ENCODE measurements at regions not wholly inside any gene's neighbourhood (a gene's known extent, or its start where the extent isn't known, plus 50 kb on each side); places are given as distances from the start of the nearest gene placed in this dataset.

GRCh38 chr10:131692176-131692575 is 208.6 kb upstream of the PPP2R2D start:
- no peak for DNase-seq

GRCh38 chr10:131692686-131693334 is 208.0 kb upstream of the PPP2R2D start:
- no peaks in the 10 kb centered on the region for H3K4me1 Mint-ChIP-seq (ENCODE audit: low read depth)
- no peak for DNase-seq
- ATAC-seq: no peak
- H3K36me3 Mint-ChIP-seq (ENCODE audit: insufficient read depth): no peaks in the 10 kb centered on the region
- peaks cover 7% of the 10 kb centered on the region for H3K27me3 Mint-ChIP-seq (ENCODE audit: low read depth)
- no peak overlapping the region for H3K4me3 Mint-ChIP-seq
- no peaks in the 10 kb centered on the region for H3K9me3 Mint-ChIP-seq

More at GRCh38 chr10:131692176-131692575, 208.6 kb upstream of the PPP2R2D start:
- Mint-ChIP-seq H3K4me1 (ENCODE audit: low read depth) (no peaks in the 10 kb centered on the region), H3K4me3 (no peak overlapping the region), H3K36me3 (ENCODE audit: insufficient read depth) (no peaks in the 10 kb centered on the region), H3K27me3 (ENCODE audit: low read depth) (peaks cover 7% of the 10 kb centered on the region), H3K9me3 (no peaks in the 10 kb centered on the region)
- no peak for ATAC-seq

DNA sequence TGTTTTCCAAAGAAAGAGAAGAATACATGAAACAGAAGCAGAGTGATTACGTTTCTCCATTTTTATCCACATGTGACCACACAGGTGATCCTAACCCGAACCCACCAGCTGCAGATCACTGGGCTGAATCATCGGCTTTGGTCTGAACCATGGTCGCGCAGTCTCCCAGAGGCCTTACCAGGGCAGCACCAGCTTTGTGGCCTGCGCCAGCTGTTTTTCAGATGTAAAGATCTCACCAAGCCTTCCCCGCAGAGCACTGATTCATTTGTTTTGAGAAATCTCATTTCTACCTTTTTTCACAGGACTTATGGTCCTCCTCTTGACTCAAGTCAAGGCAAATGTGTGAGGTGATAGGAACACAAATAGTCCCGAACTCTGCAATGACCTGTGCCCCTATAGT is 207.0 kb upstream of the PPP2R2D start:
- ATAC-seq (no peak), DNase-seq (no peak)
- no peaks in the 10 kb centered on the region for H3K4me1 Mint-ChIP-seq (ENCODE audit: low read depth)

GRCh38 chr10:131694168-131694780 is 206.5 kb upstream of the PPP2R2D start:
- no peaks in the 10 kb centered on the region for H3K9me3 Mint-ChIP-seq
- H3K4me1 Mint-ChIP-seq (ENCODE audit: low read depth): no peaks in the 10 kb centered on the region
- no peak for ATAC-seq
- no peak overlapping the region for H3K4me3 Mint-ChIP-seq
- DNase-seq: no peak
- no peaks in the 10 kb centered on the region for H3K36me3 Mint-ChIP-seq (ENCODE audit: insufficient read depth)
- H3K27me3 Mint-ChIP-seq (ENCODE audit: low read depth): peaks cover 7% of the 10 kb centered on the region

More for the DNA sequence above, 207.0 kb upstream of the PPP2R2D start:
- Mint-ChIP-seq H3K36me3 (ENCODE audit: insufficient read depth) (no peaks in the 10 kb centered on the region), H3K9me3 (no peaks in the 10 kb centered on the region), H3K4me3 (no peak overlapping the region), H3K27me3 (ENCODE audit: low read depth) (peaks cover 7% of the 10 kb centered on the region)

DNA sequence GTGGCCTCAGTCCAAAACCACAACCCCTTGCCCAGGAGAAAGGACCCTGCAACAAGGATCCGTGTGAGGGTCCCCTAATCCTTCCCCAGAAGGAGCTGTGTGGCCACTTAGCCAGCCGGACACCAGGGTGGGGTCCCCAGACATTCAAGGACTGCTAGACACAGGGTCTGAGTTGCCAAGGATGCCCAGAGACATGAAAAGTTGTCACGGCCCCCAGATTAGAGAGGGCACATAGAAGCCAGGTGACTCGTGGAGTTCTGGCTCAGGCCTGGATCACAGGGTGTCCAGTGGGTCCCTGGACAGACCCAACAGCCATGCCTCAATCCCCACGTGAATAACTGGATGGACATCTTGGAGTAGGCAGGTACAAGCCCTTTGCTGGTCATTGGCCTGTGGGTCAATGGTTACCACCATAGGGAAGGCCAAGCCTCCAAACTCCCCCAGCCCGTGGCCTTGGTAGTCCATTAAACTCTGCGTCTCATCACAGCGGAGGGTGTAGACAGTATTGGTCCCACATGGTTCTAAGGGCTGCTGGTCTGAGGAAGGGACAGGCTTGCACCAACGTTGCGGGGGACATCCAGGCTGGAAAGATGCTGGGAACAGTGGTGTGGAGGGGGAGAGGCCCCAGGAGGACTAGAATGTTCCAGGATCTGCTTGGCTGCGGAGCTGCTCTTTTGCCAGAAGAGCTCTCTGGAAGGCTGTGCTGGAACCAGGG is 205.9 kb upstream of the PPP2R2D start:
- ATAC-seq: no peak
- no peaks in the 10 kb centered on the region for H3K9me3 Mint-ChIP-seq
- no peaks in the 10 kb centered on the region for H3K4me1 Mint-ChIP-seq (ENCODE audit: low read depth)
- no peak overlapping the region for H3K4me3 Mint-ChIP-seq
- no peak for DNase-seq
- no peaks in the 10 kb centered on the region for H3K36me3 Mint-ChIP-seq (ENCODE audit: insufficient read depth)
- peaks cover 7% of the 10 kb centered on the region for H3K27me3 Mint-ChIP-seq (ENCODE audit: low read depth)

DNA sequence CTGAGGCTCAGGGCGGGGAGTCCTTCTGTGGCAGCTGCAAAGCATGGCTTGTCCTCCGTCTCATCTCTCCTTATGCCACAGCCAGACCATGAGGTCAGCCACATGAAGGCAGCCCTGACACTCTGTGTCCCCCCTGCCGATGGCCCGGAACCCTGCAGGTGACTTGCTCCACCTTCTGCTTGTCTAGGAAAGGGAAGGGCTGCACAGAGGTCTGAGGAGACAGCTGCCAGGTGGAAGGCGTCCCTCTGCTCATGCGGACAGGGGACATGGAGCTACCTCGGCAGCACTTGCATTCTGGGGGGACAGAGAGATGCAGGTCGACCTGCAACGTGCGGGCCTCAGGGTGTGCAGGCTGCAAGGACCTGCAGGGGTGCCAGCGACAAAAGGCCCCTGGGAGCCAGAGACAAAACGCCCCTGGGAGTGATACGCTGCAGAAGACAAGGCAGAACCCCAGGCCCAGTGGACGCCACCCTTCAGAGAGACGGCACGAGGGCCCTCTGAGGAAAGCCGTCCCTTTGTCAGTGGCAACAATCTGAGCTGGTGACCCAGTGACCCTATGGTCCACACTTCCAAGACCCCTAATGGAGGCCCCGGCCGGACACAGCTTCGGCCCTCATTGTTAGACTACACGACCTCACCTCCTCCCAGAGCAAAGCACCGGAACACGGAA is 205.2 kb upstream of the PPP2R2D start:
- no peaks in the 10 kb centered on the region for H3K9me3 Mint-ChIP-seq
- ATAC-seq: no peak
- H3K4me3 Mint-ChIP-seq: no peak overlapping the region
- DNase-seq: no peak
- peaks cover 8% of the 10 kb centered on the region for H3K27me3 Mint-ChIP-seq (ENCODE audit: low read depth)
- no peaks in the 10 kb centered on the region for H3K36me3 Mint-ChIP-seq (ENCODE audit: insufficient read depth)
- no peaks in the 10 kb centered on the region for H3K4me1 Mint-ChIP-seq (ENCODE audit: low read depth)

- no peaks in the 10 kb centered on the region for H3K4me1 Mint-ChIP-seq (ENCODE audit: low read depth)
- H3K4me3 Mint-ChIP-seq: no peak overlapping the region
- DNase-seq (no peak), ATAC-seq (no peak)
- H3K9me3 Mint-ChIP-seq: no peaks in the 10 kb centered on the region
- peaks cover 14% of the 10 kb centered on the region for H3K27me3 Mint-ChIP-seq (ENCODE audit: low read depth)
- no peaks in the 10 kb centered on the region for H3K36me3 Mint-ChIP-seq (ENCODE audit: insufficient read depth)
These were observed 203.2 kb upstream of the PPP2R2D start for GRCh38 chr10:131697476-131698128.

DNA sequence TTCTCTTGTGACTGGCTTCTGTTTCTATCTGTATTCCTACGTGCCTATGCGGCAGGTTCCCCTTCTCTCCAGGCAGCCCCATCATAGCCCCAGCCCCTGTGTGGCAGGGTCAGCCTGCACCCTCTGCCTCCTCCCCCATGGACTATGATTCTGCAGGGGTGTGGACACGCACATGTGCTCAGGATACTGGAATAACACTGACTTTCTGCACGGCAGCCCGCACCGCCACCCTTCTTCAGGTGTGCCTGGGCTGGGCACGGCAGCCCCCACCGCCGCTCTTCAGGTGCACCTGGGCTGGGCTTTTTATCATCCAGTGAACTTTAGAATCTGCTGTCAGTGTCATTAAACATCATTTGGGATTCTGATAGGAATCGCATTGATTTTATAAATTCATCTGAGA is 202.6 kb upstream of the PPP2R2D start:
- ATAC-seq (no peak), DNase-seq (no peak)
- Mint-ChIP-seq H3K9me3 (no peaks in the 10 kb centered on the region), H3K4me3 (no peak overlapping the region), H3K4me1 (ENCODE audit: low read depth) (no peaks in the 10 kb centered on the region), H3K36me3 (ENCODE audit: insufficient read depth) (no peaks in the 10 kb centered on the region), H3K27me3 (ENCODE audit: low read depth) (peaks cover 14% of the 10 kb centered on the region)

- Mint-ChIP-seq H3K9me3 (no peaks in the 10 kb centered on the region), H3K36me3 (ENCODE audit: insufficient read depth) (no peaks in the 10 kb centered on the region), H3K4me3 (no peak overlapping the region), H3K27me3 (ENCODE audit: low read depth) (peaks cover 15% of the 10 kb centered on the region), H3K4me1 (ENCODE audit: low read depth) (no peaks in the 10 kb centered on the region)
- no peak for ATAC-seq
- no peak for DNase-seq
These were observed 201.8 kb upstream of the PPP2R2D start for GRCh38 chr10:131698986-131699385.

- Mint-ChIP-seq H3K9me3 (no peaks in the 10 kb centered on the region), H3K4me1 (ENCODE audit: low read depth) (no peaks in the 10 kb centered on the region), H3K27me3 (ENCODE audit: low read depth) (peaks cover 15% of the 10 kb centered on the region), H3K4me3 (no peak overlapping the region), H3K36me3 (ENCODE audit: insufficient read depth) (no peaks in the 10 kb centered on the region)
- no peak for DNase-seq
- no peak for ATAC-seq
These were observed 200.8 kb upstream of the PPP2R2D start for GRCh38 chr10:131700032-131700431.

- Mint-ChIP-seq H3K36me3 (ENCODE audit: insufficient read depth) (no peaks in the 10 kb centered on the region), H3K4me3 (no peak overlapping the region), H3K4me1 (ENCODE audit: low read depth) (no peaks in the 10 kb centered on the region), H3K27me3 (ENCODE audit: low read depth) (peaks cover 15% of the 10 kb centered on the region), H3K9me3 (no peaks in the 10 kb centered on the region)
- DNase-seq: no peak
- no peak for ATAC-seq
These were observed 200.3 kb upstream of the PPP2R2D start for GRCh38 chr10:131700506-131700905.

- Mint-ChIP-seq H3K27me3 (ENCODE audit: low read depth) (peaks cover 15% of the 10 kb centered on the region), H3K9me3 (no peaks in the 10 kb centered on the region), H3K36me3 (ENCODE audit: insufficient read depth) (no peaks in the 10 kb centered on the region), H3K4me3 (no peak overlapping the region), H3K4me1 (ENCODE audit: low read depth) (no peaks in the 10 kb centered on the region)
- ATAC-seq: no peak
- no peak for DNase-seq
These were observed 199.5 kb upstream of the PPP2R2D start for GRCh38 chr10:131701131-131701947.

DNA sequence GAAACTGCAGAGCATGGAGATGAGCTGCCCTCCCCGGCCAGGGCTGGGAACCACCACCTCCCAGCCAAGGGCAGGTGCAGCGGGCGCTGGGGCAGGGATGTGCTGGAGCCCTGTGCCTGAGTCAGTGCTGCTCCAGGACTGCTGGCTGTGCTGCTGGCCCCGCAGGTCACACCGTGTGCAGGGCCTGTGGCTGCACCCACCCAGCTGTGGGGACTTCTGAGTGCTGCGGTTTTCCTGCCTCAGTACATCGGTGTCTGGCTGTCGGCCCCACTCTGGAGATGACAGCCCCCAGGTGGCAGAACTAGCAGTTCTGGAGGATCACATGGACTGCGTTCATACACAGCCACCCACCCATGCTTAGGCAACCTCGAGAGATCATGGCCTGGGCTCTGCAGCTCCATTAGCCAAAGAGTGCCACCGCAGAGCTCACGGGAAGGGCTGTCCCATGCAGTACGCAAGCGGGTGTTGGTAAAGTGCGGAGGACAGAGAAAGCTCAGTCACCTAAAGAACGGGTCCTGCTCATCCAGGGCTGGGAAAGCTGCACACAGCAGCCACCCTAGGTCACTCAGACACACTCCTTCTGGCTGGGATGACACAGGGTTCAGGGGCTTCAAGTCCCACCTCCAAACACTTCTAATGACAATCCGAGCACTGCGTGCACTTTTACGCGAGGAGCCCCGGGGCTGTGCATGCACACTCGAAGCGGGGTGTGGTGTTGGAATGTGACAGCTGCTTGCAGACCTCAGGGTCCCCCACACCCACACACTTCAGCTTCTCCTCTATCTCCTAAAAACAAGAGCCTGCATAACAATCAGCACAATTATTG is 198.1 kb upstream of the PPP2R2D start:
- H3K27me3 Mint-ChIP-seq (ENCODE audit: low read depth): peaks cover 15% of the 10 kb centered on the region
- no peak for DNase-seq
- no peak overlapping the region for H3K4me3 Mint-ChIP-seq
- H3K36me3 Mint-ChIP-seq (ENCODE audit: insufficient read depth): no peaks in the 10 kb centered on the region
- ATAC-seq: no peak
- no peaks in the 10 kb centered on the region for H3K4me1 Mint-ChIP-seq (ENCODE audit: low read depth)
- peaks cover 4% of the 10 kb centered on the region for H3K9me3 Mint-ChIP-seq
